ENCODE measurements at regions not wholly inside any gene's neighbourhood (a gene's known extent, or its start where the extent isn't known, plus 50 kb on each side); places are given as distances from the start of the nearest gene placed in this dataset.
"Not testable (repeated sequence)": the region's sequence is repeated elsewhere in the genome, so short reads cannot be mapped to it uniquely, and the experiment has no call there.

DNA sequence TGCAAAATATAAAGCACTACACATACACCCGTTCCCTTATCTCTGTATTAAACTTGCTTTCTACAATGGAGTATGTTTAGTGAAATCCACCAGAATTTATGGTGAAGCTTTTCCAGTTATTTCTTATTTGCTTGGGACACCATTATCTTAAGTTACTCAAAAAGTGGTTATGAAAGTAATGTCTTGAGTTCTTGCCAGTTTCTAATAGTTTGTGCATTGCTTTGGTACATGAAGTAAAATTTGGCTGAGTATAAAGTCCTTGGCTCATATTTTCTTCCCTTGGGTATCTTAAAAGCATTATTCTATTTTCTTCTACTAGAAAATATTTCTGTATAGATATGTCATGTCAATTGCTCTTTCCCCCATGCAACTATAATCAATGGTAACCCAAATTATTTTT, 85.2 kb downstream of the POLR1F start:
- no peak for DNase-seq

DNA sequence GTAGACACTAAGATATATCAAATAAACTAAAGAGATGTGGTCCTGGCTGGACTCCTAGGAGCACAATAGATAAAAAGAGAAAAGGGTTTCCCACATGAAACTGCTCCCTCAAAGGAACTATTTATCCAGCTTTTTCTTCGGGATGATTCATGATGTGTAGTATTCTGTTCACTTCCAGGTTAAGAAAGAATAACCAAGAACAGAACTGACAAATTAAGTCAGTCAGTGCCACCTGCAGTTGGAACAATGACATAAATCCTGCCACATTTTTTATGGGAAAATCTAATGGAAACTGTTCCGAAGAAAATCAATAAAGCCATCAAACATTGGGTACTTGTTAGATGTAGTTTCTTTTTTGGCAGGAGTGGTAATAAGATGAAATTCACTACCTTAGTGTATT, 87.1 kb downstream of the POLR1F start:
- DNase-seq = no peak

DNA sequence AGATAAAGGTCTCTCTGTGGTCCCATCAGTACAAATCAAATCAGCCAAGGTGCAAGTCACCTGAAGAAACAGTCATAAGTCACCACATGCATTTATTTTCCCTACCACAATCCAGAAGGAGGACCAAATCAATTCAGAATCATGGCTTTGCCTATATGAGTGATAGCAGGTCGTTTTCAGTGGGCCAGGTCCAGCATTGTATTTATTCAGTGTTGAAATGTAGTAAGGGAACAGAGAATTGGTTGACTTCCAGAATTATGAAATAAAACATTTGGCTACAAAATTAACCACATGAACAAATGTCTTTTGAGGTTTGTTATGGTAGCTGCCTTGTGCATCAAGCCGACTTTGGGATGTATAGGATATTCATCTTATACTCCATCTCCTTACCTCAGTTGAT, 88.4 kb downstream of the POLR1F start:
- no peak for DNase-seq

DNA sequence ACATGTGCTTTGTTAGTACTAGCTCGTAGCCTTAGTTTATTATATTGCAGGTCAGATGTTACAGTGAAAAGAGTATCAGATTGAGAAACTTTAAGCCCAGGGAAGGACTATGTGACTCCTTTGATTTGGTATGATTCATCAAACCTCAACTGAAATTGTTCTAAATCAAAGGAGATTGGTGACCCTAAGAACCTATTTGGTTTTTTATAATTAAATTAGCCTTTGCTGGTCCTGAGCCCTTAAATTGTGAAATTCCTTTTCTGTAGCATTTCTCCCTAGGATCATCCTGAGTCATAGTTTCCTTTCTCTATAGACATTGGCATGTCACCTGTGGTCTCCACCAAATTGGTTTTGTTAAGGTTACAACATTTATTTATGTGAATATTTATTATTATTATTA, 89.7 kb downstream of the POLR1F start:
- DNase-seq = no peak

DNA sequence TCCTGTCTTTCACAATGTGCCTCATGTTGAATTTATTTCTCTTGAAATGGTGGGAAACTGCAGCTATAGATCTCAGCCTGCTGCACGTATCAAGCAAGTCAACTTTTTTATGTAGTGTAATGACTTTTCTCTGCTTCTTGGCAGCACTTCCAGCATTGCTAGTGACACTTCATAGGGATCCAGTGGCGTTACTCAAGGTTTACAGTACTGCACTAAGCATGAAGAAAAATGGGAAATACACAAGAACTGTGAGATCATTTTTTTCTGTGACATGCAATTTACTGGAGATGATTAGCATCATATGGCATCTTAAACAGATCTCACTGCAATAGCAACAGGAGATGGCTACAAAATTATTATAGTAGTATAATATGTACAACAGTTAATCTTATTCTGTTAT, 90.9 kb downstream of the POLR1F start:
- DNase-seq = no peak

DNA sequence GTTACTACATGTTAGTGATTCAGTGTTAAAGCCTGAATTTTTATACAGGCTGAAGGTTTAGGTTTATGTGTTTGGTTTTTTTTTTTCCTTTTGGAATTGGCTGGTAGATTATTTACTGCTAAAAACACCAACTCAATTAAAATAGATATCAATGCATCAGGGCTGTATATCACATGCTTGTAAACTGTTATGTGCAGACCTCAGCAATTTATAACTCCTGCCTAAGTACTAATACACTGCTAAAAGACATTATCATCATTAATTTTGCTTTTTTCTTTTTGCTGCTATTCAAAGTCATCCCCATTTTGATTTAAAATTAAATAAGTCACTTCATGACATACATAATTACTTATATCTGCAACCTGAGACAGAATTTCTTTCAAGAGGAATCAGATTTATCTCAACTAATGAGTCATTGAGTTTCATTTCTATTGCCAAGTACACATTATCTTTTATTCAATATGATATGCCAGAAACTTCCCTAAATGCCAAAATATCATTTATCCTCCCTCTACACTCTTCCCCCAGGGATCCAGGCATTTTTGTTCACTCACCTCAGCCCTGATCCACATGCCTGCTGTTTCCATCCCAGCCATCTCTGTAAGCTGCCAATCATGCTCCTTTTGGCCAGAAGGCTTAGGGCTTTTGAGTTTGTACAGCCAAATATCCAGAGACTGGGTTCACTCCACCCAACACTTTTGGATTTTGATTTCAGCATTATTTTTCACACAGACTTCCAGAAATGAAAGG, 98.5 kb downstream of the POLR1F start:
- DNase-seq = no peak

DNA sequence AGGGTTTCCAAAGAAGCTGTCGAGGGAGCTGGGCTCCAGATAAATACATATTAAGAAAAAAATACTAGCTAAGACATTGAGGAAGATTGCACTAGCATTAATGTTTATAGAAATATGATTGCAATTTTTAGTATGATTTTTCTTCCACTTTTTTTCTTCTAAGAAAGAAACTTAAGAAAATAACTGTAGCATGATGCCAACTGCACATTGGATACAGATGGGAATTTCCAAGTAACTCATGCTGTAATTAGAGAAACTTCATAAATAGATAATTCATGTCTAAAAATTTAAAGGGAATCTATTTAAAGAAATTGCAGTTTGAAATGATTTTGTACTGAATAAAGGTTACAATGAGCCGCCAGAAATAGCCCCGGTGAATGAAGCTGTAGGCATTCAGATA, 119.4 kb downstream of the POLR1F start:
- no peak for DNase-seq

DNA sequence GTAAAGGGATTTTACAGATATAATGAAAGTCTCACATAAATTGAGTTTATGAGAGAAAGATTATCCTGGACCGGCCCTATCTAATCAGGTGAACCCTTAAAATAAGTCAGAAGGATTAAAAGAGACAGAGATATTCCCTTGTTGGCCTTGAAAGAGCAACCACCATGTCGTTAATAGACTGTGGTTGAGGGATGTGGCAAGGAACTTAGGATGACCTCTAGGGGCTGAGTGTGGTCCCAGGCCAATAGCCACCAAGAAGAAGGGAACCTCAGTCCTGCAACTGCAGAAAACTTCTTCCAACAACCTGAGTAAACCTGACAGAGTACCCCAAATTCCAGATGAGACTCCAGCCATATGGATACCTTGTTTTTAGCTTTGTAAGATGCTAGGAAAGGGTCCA, 121.5 kb downstream of the POLR1F start:
- no peak for DNase-seq

DNA sequence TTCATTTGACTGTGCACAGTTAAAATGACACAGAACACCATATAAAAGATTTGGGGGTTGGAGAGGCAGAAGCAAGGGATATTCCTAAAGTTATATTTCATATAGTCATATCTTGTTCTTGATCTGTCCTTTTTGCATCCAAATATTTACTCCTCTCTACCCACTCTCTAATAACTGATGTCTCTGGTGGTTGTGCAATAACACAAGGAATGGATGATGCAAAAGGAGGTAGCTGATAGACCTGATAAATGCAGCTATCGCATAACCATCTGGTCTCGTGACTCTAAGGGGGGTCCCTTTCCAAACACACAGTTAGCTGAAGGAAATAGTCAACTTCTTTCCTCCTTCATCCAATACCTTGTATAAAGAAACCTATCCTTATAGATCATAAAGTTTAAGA, 123.1 kb downstream of the POLR1F start:
- DNase-seq = no peak

DNA sequence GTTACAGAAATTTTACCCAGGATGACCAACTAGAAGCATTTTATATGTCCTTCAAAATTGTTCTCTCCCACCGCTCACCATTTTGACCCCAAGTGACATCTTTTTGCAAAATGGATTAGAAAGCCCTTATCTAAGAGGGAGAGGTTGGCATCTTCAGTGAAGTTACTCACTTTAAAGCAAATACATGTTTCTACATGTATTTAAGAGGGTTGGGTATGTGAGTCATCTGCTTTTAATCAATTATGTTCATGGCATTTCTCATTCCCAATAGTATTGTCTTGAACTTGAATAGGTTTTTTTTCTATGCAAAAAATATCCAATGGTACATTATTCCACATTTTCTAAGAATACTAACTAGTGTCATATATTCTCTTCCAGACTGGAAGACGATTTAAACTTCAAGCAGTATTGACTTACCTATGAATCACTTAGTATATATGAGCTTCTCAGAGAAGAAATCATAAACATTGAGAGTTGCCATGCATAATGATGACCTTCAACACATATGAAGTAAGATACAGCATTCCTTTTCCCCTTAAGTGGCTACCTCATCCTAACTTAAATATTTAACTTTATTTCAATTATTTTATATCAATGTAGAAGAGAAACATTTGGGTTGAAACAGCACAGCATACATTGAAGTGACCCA, 132.8 kb downstream of the POLR1F start:
- DNase-seq = no peak

DNA sequence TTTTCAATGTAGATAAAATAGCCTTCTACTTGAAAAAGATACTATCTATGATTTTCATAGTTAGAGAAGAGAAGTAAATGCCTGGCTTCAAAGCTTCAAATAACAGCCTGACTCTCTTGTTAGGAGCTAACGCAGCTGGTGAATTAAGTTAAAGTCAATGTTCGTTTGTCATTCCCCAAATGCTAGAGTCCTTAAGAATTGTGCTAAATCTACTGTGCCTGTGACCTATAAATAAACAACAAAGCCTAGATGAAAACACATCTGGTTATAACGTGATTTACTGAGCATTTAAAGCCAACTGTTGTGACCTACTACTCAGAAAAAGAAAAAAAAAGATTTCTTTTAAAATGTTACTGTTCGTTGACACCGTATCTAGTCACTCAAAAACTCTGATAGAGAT, 134.7 kb downstream of the POLR1F start:
- DNase-seq = no peak

DNA sequence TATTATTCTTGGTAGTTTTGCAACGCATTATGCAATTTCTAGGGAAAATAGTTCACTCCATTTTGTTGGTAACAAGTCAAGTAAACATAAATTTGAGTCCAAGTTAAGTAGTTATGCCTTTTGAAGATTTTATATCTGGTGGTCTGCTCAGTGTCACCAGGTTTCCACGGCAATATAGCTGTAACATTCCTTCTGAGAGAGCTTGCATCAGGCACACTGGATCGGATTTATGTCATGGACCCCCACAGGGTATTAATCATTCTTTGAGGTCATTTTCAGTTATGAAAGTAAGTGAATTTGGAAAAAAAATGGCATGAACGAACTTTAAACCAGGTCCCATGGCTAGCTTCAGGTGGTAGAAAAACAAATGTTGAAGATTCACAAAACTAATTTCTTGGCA, 136.3 kb downstream of the POLR1F start:
- DNase-seq = no peak

DNA sequence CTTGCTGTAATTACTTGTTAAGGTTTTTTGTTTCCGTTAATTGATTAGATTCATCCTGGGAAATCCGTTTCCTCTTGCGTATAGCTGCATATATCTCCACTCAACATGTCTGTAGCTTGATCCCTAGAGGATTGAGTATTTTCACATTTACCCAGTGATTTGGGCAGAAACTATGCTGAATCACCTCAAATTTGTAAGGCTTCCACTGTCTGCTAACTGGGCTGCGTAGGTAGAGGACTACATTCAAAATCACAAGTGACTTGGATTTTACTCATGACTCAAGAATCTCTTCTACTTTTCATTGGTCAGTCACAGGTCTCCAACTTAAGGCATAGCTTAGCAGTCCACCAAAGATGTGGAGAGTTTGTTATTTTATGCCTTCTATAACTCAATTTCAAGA, 141.8 kb downstream of the POLR1F start:
- DNase-seq = no peak

DNA sequence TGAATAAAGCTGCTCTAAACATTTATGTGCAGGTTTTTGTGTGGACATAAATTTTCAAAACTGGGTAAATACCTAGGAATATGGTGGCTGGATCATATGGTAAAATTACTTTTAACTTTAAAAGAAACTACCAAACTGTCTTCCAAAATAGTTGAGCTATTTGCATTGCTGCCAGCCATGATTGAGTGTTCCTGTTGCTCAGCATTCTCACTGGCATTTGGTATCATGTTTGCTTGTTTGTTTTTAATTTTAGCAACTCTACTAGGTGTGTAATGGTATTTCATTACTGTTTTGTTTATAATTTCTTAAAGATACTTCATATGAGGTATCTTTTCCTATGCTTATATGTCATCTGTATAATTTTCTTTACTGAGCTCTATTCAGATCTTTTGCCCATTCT, 143.2 kb downstream of the POLR1F start:
- DNase-seq = no peak

DNA sequence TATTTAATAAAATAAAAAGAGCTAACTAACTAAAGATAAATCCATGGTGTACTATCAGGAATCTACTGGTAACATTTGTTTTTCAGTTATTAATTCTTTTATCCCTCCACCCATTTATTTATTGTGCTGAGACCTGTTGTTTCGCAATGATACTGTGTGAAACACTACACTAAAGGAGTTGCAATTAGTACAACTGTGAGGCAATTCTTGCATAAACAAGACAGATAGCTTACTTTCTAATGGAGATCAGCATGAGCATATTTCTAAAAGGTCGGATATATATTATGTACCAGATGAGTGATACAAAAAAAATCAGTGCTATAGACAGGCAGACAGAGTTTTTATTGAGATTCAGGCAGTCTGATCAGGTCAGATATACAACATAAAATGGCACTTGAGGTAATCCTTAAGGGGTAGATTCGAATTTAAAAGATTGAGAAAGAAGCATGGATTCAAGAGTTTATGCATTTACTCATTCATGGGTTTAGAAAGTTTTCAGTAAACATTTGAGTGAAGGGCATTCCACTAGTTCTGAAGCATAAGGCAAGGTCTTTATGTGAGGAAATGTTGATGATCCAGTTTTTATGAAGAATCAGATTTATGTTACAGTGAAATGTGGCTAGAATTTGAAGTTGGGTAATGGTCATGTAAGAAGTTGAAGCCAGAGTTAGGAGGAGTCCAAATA, 147.6 kb downstream of the POLR1F start:
- no peak for DNase-seq

DNA sequence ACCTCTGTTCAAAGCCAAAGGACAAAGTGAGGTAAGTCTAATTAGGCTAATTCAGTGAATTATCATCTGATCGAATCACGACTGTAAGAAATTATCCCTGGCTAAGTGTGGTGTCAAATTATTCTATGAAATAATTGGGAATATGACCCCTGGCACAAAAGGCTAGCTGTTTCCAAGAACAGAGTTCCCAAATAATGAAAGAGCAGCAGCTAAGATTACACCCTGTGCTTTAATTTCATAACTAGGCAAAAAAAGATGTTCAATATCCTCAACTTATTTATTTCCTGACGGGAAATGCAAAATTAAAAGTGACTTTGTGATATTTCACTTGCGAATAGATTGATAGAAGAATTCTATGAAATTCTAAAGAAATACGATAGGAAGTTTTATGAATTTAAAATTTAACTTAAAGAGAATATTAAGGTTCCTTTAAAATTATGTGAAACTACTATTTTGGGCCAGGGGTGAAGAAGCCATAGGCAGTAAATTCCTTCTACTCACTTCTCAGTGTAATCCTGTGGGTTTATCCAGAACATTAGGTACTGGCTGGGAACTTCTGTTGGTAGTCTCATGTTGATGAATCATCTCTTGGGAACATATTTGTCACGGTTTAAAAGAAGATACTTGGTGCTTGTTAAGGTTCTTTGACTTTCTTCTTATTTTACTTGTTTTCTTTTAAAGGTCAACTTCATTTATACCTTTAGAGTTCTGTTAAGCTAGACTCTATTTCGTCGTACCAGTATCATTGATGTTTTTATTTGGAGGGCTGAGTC, 148.5 kb downstream of the POLR1F start:
- DNase-seq = no peak

DNA sequence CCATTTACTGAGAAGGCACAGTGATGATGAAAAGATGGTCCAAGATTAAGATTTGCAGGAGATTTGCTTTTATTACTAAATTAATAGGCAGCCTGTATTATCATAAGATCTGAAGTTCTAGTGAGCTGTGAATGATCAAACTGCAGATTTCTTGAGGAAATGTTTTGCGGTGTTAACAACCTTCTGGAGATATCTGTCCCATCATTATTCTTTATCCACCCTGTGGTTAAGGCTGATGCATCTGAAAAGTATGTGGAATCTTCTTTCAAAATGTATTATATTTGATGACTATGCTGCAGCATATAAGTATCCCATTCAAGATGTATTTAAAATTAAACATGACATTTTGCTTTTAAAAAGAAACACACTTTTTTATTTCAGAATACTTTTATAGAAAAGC, 150.3 kb downstream of the POLR1F start:
- DNase-seq = no peak

DNA sequence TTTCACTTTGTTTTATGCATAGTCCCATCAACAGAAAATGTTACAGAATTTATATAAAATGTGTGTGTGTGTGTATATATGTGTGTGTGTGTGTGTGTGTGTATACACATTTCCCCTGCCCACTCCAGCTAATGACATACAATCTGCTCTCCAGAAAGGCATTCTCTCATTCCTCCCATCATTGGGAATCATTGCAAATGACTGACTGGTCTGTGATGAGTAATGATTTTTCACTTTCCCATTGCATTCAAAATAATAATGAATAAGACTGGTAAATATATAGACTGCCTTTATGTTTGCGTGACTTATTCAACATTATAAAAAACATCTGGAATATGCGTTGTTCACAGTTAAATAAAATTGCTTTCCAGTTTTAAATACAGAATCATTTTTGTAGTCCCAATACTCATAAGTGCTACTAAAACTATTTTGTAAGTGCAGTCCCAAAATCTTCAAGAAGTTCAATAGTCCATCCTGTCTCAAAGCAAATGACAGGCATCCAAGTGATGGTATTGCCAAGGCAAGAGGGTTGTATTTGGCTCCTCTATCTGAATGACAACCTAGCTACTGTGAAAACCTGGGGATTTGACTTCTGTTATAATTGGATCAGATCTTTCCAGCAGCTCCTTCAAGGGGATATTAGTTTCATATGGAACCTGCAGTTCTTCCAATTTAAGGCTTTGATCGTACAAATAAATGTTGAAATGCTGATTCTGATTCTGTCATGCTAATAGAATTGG, 150.9 kb downstream of the POLR1F start:
- DNase-seq = no peak

DNA sequence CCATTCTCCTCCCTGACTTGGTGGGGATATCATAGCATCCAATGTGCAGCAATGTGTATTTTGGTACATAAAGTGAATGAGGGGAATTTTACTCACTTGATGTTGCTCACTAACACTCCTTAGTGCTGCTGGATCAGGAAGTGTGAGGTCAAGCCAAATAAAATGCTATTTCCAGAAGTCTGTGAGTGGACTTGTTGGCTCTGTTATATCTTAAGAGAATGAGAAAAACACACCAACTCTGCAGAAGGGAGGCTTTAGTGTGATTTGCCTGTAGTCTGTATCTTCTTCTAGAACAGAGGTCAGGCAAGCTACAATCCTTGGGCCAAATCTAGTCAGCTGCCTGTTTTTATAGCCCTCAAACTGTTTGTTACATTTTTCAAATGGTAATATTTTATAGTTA, 154.3 kb downstream of the POLR1F start:
- DNase-seq = no peak

DNA sequence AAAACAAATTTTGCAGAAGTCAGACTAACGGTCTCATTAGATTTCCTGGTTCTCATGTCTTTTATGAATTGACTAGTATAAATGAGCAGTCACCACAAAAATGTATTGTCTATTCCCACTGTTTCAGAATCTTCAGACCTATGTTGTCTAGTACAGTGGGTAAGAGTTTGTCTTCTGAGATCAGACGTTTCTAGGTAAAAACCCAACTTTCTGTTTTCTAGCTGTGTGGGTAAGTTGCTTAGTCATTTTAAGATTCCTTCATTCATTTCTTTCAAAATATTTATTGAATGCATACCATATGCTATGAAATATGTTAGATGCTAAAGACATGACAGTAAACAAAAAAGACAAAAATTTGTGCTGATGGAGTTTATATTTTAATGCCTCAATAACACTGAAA, 156.3 kb downstream of the POLR1F start:
- no peak for DNase-seq

DNA sequence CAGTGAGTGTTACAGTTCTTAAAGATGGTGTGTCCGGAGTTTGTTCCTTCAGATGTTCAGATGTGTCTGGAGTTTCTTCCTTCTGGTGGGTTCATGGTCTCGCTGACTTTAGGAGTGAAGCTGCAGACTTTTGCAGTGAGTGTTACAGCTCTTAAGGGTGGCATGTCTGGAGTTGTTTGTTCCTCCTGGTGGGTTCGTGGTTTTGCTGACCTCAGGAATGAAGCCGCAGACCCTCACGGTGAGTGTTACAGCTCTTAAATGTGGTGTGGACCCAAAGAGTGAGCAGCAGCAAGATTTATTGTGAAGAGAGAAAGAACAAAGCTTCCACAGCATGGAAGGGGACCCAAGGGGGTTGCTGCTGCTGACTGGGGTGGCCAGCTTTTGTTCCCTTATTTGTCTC, 159.6 kb downstream of the POLR1F start:
- not testable (repeated sequence) for DNase-seq

DNA sequence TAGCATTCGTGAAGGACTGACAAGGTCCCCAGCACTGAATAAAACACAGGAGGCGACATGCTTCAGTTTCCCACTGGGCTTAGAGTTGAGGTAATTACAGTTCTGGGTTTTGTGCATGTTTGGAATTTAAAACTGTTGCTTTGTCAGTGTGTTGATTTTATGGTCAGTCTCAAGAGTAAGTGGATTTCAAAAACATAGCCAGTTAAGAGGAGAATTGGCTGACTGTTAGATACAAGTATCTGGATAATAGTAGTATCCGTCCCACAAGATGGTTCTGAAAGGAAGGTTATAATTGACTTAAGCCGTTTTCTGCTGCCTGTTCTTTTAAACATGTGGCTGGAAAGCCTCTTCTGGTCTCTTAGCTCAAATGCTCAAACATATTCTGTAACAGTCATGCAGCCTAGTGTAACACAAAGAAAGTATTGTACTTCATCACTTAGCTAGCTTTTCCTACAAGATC, 170.9 kb downstream of the POLR1F start:
- DNase-seq = no peak

DNA sequence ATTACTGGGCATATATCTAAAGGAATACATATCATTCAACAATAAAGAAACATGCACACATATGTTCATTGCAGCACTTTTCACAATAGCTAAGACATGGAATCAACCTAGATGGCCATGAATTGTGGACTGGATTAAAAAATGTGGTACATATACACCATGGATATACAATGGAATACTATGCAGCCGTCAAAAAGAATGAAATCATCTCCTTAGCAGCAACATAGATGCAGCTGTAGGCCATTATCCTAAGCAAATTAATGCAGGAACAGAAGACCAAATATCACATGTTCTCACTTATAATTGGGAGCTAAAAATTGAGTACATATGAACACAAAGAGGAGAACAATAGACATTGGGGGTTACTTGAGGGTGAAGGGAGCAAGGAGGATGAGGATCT, 175.6 kb downstream of the POLR1F start:
- DNase-seq = no peak
